ENCODE measurements at regions not wholly inside any gene's neighbourhood (a gene's known extent, or its start where the extent isn't known, plus 50 kb on each side); places are given as distances from the start of the nearest gene placed in this dataset.

DNA sequence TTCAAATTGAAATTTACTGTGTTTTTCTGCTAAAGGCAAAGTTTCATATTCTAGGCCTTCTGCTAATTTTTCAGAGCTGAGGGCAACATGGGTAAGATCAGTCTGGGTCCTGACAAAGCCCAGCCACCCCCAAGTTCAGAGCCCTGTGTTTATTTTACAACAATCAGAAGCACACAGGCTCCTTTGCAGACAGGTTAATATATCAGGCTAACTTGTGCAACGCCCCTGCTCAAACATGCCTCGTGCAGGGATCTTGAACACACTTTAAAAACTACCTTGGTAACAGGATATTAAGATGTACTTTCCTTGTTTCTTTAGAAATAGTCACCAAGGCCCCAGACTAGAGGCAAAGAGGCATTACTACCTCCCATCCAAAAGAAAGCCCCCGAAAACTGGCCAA, 64.0 kb downstream of the POLR2M start:
- no peak for TF ChIP-seq POLR2A (IDR thresholded peaks at IDR 0.05)
- TF ChIP-seq, protein P1, sequence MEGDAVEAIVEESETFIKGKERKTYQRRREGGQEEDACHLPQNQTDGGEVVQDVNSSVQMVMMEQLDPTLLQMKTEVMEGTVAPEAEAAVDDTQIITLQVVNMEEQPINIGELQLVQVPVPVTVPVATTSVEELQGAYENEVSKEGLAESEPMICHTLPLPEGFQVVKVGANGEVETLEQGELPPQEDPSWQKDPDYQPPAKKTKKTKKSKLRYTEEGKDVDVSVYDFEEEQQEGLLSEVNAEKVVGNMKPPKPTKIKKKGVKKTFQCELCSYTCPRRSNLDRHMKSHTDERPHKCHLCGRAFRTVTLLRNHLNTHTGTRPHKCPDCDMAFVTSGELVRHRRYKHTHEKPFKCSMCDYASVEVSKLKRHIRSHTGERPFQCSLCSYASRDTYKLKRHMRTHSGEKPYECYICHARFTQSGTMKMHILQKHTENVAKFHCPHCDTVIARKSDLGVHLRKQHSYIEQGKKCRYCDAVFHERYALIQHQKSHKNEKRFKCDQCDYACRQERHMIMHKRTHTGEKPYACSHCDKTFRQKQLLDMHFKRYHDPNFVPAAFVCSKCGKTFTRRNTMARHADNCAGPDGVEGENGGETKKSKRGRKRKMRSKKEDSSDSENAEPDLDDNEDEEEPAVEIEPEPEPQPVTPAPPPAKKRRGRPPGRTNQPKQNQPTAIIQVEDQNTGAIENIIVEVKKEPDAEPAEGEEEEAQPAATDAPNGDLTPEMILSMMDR (IDR thresholded peaks at IDR 0.05) = no peak
